GM12878 (cell line): ENCODE measurements at regions not wholly inside any gene's neighbourhood (a gene's known extent, or its start where the extent isn't known, plus 50 kb on each side); places are given as distances from the start of the nearest gene placed in this dataset.

Source experiments
- BACH1 ChIP-seq: fragments of 450-650 bp; IDR thresholded peaks from 2 replicates; pipeline ENCODE4 v1.6.1; 2017; ENCODE audit warnings: mild to moderate bottlenecking, borderline replicate concordance
- CHD4 ChIP-seq: fragments of 200-600 bp; sonication (generic); IDR thresholded peaks from 2 replicates; pipeline ENCODE4 v1.6.1; 2016; ENCODE audit warnings: mild to moderate bottlenecking
- E4F1 ChIP-seq: fragments of 450-650 bp; IDR thresholded peaks from 2 replicates; pipeline ENCODE4 v1.6.1; 2018; ENCODE audit warnings: borderline replicate concordance, mild to moderate bottlenecking; ENCODE audit not compliant: partially characterized antibody
- EP300 ChIP-seq, 2 experiments: fragments of 150-350 bp in 1 of 2; IDR thresholded peaks; 2 replicates each; pipeline ENCODE4 v1.6.1; 2011 to 2012; ENCODE audit warnings: low read depth in 2 of 2, low read length in 2 of 2, borderline replicate concordance in 1 of 2, improper control_type of control experiment in 1 of 2, inconsistent platforms in 1 of 2; ENCODE audit not compliant: control insufficient read depth in 1 of 2
- KAT2A ChIP-seq: conservative IDR thresholded peaks from 2 replicates; pipeline ENCODE4 v1.6.1; 2011; ENCODE audit warnings: low read depth, low read length; ENCODE audit not compliant: control insufficient read depth
- MEF2A ChIP-seq: IDR thresholded peaks from 2 replicates; pipeline ENCODE4 v1.6.1; 2011; ENCODE audit warnings: low read depth, mild to moderate bottlenecking, low read length, moderate library complexity; ENCODE audit not compliant: insufficient read depth
- MEF2B ChIP-seq: fragments of 450-650 bp; IDR thresholded peaks from 2 replicates; pipeline ENCODE4 v1.6.1; 2018; ENCODE audit warnings: mild to moderate bottlenecking, moderate library complexity; ENCODE audit not compliant: partially characterized antibody, poor library complexity, severe bottlenecking
- MXI1 ChIP-seq: fragments of 150-350 bp; IDR thresholded peaks from 2 replicates; pipeline ENCODE4 v1.6.1; 2011; ENCODE audit warnings: low read depth, mild to moderate bottlenecking, inconsistent platforms, low read length, improper control_type of control experiment
- NFIC ChIP-seq: IDR thresholded peaks from 2 replicates; pipeline ENCODE4 v1.6.1; 2012; ENCODE audit warnings: low read depth, mild to moderate bottlenecking, inconsistent platforms, low read length, moderate library complexity
- NKRF ChIP-seq: fragments of 450-650 bp; conservative IDR thresholded peaks from 2 replicates; pipeline ENCODE4 v1.6.1; 2017; ENCODE audit warnings: mild to moderate bottlenecking, moderate library complexity
- PAX5 ChIP-seq: IDR thresholded peaks from 2 replicates; pipeline ENCODE4 v1.6.1; 2011; ENCODE audit warnings: low read depth, low read length, borderline replicate concordance
- PKNOX1 ChIP-seq: fragments of 450-650 bp; IDR thresholded peaks from 2 replicates; pipeline ENCODE4 v1.6.1; 2016; ENCODE audit warnings: mild to moderate bottlenecking
- POLR2A ChIP-seq: IDR thresholded peaks from 2 replicates; pipeline ENCODE4 v1.6.1; 2011; ENCODE audit warnings: low read depth, mild to moderate bottlenecking, low read length
- RAD21 ChIP-seq: IDR thresholded peaks from 2 replicates; pipeline ENCODE4 v1.6.1; 2011; ENCODE audit warnings: mild to moderate bottlenecking, low read depth, low read length, moderate library complexity; ENCODE audit not compliant: insufficient read depth
- RELB ChIP-seq: fragments of 450-650 bp; IDR thresholded peaks from 2 replicates; pipeline ENCODE4 v1.6.1; 2017; ENCODE audit warnings: low read depth, mild to moderate bottlenecking, moderate library complexity
- RFX5 ChIP-seq: IDR thresholded peaks from 2 replicates; pipeline ENCODE4 v1.6.1; 2011; ENCODE audit warnings: low read depth, low read length, improper control_type of control experiment
- SREBF1 ChIP-seq: IDR thresholded peaks from 2 replicates; pipeline ENCODE4 v1.6.1; 2012; ENCODE audit warnings: mild to moderate bottlenecking, low read length
- SREBF2 ChIP-seq: IDR thresholded peaks from 2 replicates; pipeline ENCODE4 v1.6.1; 2012; ENCODE audit warnings: mild to moderate bottlenecking, low read length
- STAT3 ChIP-seq: IDR thresholded peaks from 2 replicates; pipeline ENCODE4 v1.6.1; 2011; ENCODE audit warnings: low read depth, low read length, improper control_type of control experiment
- YY1 ChIP-seq: IDR thresholded peaks from 2 replicates; pipeline ENCODE4 v1.6.1; 2011; ENCODE audit warnings: low read depth, mild to moderate bottlenecking, low read length
- ZZZ3 ChIP-seq: IDR thresholded peaks from 2 replicates; pipeline ENCODE4 v1.6.1; 2011; ENCODE audit warnings: low read depth; ENCODE audit not compliant: control insufficient read depth, insufficient read length

GRCh38 chr5:56501781-56502557, 268.8 kb upstream of the ANKRD55 start (continued):
- TF ChIP-seq SREBF2, result no peak
- TF ChIP-seq PKNOX1, result no peak
- TF ChIP-seq ZZZ3, result no peak
- 0 out of 2 replicates have a peak, but pooled peaks have one; percentile 18 for TF ChIP-seq MEF2A
- no peak for TF ChIP-seq STAT3
- TF ChIP-seq E4F1, result no peak
- no peak for TF ChIP-seq YY1
- TF ChIP-seq BACH1, result no peak
- TF ChIP-seq EP300 (IDR thresholded peaks at IDR 0.05; ENCODE audit: borderline replicate concordance in 1 of 2, control insufficient read depth in 1 of 2, low read depth in 2 of 2, low read length in 2 of 2), result peak in 1 of 2 experiments; percentile 32; a peak in 1 of 4 replicates
- TF ChIP-seq MEF2B, result peak; percentile 66
- TF ChIP-seq NFIC, result no peak
- no peak for TF ChIP-seq POLR2A
- no peak for TF ChIP-seq MXI1
- TF ChIP-seq SREBF1, result no peak
- TF ChIP-seq NKRF, result no peak
- TF ChIP-seq RELB, result peak; percentile 63; the same call in 1 of the 2 replicates
- no peak for TF ChIP-seq KAT2A
- no peak for TF ChIP-seq PAX5
- TF ChIP-seq CHD4, result no peak
- TF ChIP-seq RFX5, result no peak
- no peak for TF ChIP-seq RAD21
